Naive thymus-derived CD4-positive, alpha-beta T cell (primary cell): ENCODE measurements at regions not wholly inside any gene's neighbourhood (a gene's known extent, or its start where the extent isn't known, plus 50 kb on each side); places are given as distances from the start of the nearest gene placed in this dataset.
A peak's percentile ranks its signal among the peaks of the same experiment; 100 is the strongest.

ENCODE experiments used
- ATAC-seq: fragments of 150-1000 bp; cut with Tn5 transposase; 2 replicates; pipeline ENCODE4 v1.10.0; 2021; ENCODE audit warnings: mild to moderate bottlenecking, moderate library complexity
- CTCF ChIA-PET: fragments of 350-600 bp; sonication (Branson Sonifier 250); formaldehyde crosslinking; loops from one replicate; lab custom pipeline; 2021; ENCODE audit warnings: antibody characterized with exemption; lab: Charles Lee
- POLR2A ChIA-PET: fragments of 350-600 bp; sonication (Branson Sonifier 250); formaldehyde crosslinking; loops from one replicate; lab custom pipeline; 2021; ENCODE audit warnings: antibody characterized with exemption, inconsistent platforms; lab: Charles Lee
- DNase-seq, 9 donors: peaks; one replicate each; pipeline versions ENCODE4 v3.0.0 to v3.0.0-alpha.2; 2020 to 2022; ENCODE audit warnings: mixed read lengths in 1 of 9
- H3K27ac ChIP-seq: one replicate; pipeline ENCODE4 v1.7.0; 2013; ENCODE audit warnings: mild to moderate bottlenecking, low read depth, low read length, moderate library complexity
- H3K27me3 ChIP-seq, 2 donors: one replicate each; pipeline ENCODE4 v1.7.0; 2013; ENCODE audit warnings: low read length in 2 of 2, mild to moderate bottlenecking in 2 of 2, moderate library complexity in 2 of 2; ENCODE audit not compliant: control insufficient read depth in 2 of 2, insufficient read depth in 2 of 2
- H3K36me3 ChIP-seq, 3 experiments: 1 replicate in 2 of 3; 2 replicates in 1 of 3; pipeline ENCODE4 v1.7.0; 2013; ENCODE audit warnings: low read length in 3 of 3, mild to moderate bottlenecking in 3 of 3, moderate library complexity in 1 of 3; ENCODE audit not compliant: insufficient read depth in 3 of 3, control insufficient read depth in 2 of 3
- H3K4me1 ChIP-seq, 2 donors: one replicate each; pipeline ENCODE4 v1.7.0; 2013; ENCODE audit warnings: low read length in 2 of 2, mild to moderate bottlenecking in 2 of 2, moderate library complexity in 1 of 2; ENCODE audit not compliant: control insufficient read depth in 2 of 2, insufficient read depth in 2 of 2
- H3K4me3 ChIP-seq: 2 replicates; pipeline ENCODE4 v1.7.0; 2013; ENCODE audit warnings: mild to moderate bottlenecking, low read length
- H3K9me3 ChIP-seq, 3 experiments: 1 replicate in 2 of 3; 2 replicates in 1 of 3; pipeline ENCODE4 v1.7.0; 2013; ENCODE audit warnings: low read length in 3 of 3; ENCODE audit not compliant: control insufficient read depth in 2 of 3
- H3K27ac Mint-ChIP-seq, 9 donors: one replicate each; pipeline ENCODE4 v1.8.0; 2020 to 2022; ENCODE audit warnings: mixed read lengths in 9 of 9, mild to moderate bottlenecking in 8 of 9, moderate library complexity in 5 of 9, inconsistent platforms in 2 of 9
- H3K27me3 Mint-ChIP-seq, 5 donors: one replicate each; pipeline ENCODE4 v1.8.0; 2021 to 2022; ENCODE audit warnings: mixed read lengths in 5 of 5, mild to moderate bottlenecking in 1 of 5
- H3K36me3 Mint-ChIP-seq, 5 donors: one replicate each; pipeline ENCODE4 v1.8.0; 2020 to 2022; ENCODE audit warnings: mixed read lengths in 5 of 5, mild to moderate bottlenecking in 3 of 5, inconsistent platforms in 1 of 5
- H3K4me1 Mint-ChIP-seq, 7 donors: one replicate each; pipeline ENCODE4 v1.8.0; 2020 to 2022; ENCODE audit warnings: mixed read lengths in 7 of 7, mild to moderate bottlenecking in 3 of 7, inconsistent platforms in 1 of 7
- H3K4me3 Mint-ChIP-seq, 10 donors: one replicate each; pipeline ENCODE4 v1.8.0; 2020 to 2022; ENCODE audit warnings: mild to moderate bottlenecking in 10 of 10, mixed read lengths in 10 of 10, moderate library complexity in 6 of 10, inconsistent platforms in 2 of 10
- H3K9me3 Mint-ChIP-seq, 11 donors: one replicate each; pipeline ENCODE4 v1.8.0; 2020 to 2022; ENCODE audit warnings: mixed read lengths in 11 of 11, mild to moderate bottlenecking in 4 of 11, inconsistent platforms in 1 of 11, moderate library complexity in 1 of 11
- intact Hi-C, 2 donors: fragments of 100-400 bp; cut with micrococcal nuclease; formaldehyde crosslinking; loops; one replicate each; pipeline ENCODE4 v1.15.1; 2023

DNA sequence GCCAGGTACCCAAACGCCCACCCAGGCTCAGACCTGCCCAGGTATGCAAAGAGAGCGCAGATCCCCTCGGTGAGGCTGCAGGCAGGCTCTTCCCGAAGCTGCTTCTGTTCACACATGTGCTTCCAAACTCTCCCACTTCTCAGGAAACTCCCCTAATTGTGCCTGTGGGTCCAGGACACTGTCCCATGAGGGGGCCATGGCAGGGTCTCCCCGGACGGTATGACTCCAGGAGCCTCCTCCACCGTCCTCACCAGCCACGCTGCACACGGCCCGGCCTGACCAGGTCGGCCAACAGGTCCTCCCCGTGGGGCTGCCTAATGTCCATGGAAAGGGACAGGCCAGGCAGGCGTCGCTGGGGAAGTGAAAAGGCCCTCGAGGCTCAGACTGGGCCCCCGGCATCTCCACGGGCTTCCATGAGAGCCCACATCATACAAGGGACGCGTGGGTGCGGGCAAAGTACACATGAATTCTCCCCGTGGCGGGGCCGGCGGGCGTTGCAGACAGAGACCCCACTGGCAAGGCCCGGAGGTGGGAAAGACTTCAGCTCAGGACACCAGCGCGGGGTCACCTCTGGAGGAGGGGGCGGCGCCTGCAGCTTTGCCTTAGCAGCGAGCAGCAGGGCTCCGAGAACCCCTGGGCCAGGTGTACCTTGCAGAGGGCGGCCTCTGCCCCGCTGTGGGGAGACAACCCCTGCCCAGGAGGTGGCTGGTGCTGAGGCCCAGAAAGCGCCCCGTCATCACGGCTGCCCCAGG, 526.1 kb downstream of the BRD1 start:
- no peak for DNase-seq
- Histone ChIP-seq H3K27ac (no peak overlapping the region), H3K36me3 (no peaks in the 10 kb centered on the region), H3K9me3 (no peaks in the 10 kb centered on the region), H3K4me3 (no peak overlapping the region), H3K27me3 (no peaks in the 10 kb centered on the region), H3K4me1 (no peaks in the 10 kb centered on the region)
- ATAC-seq, result no peak
- Mint-ChIP-seq H3K27me3 (peaks cover 0 to 28% (median 8%) of the 10 kb centered on the region in 5 donors), H3K4me1 (peaks cover 0 to 3% (median 0%) of the 10 kb centered on the region in 7 donors), H3K27ac (no peak overlapping the region), H3K9me3 (no peaks in the 10 kb centered on the region), H3K4me3 (no peak overlapping the region), H3K36me3 (no peaks in the 10 kb centered on the region)
- POLR2A ChIA-PET, result no interaction called here
- intact Hi-C loops, result no loop called here
- CTCF ChIA-PET, result no interaction called here

DNA sequence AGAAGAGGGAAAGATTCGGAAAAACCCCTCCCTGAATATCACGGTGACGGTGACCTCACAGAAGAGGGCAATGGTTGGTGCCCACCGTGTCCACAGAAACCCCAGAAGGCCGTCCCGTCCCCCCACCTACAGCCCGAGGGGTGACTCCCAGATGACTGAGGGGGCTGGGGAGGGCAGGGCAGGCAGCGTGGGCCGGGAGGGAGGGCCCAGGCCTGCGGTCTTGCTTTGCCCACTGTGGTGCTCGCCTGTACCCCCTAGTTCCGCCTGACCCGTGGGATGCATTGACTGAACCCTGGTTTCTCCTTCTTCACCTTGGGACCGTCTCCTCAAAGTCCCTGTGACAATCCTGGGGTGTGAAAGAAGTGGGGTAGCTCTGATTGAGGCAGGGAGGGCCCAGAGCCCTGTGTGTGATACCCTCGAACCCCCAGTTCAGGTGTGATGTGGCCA, 526.7 kb downstream of the BRD1 start:
- Mint-ChIP-seq H3K4me3 (no peak overlapping the region), H3K27ac (no peak overlapping the region), H3K27me3 (peaks cover 0 to 28% (median 6%) of the 10 kb centered on the region in 5 donors), H3K4me1 (peaks cover 0 to 3% (median 0%) of the 10 kb centered on the region in 7 donors), H3K36me3 (no peaks in the 10 kb centered on the region), H3K9me3 (no peaks in the 10 kb centered on the region)
- H3K36me3 ChIP-seq, result no peaks in the 10 kb centered on the region
- CTCF ChIA-PET, result no interaction called here
- H3K27me3 ChIP-seq, result no peaks in the 10 kb centered on the region
- H3K9me3 ChIP-seq, result no peaks in the 10 kb centered on the region
- DNase-seq (no peak), ATAC-seq (no peak)
- no peak overlapping the region for H3K4me3 ChIP-seq
- no peaks in the 10 kb centered on the region for H3K4me1 ChIP-seq
- intact Hi-C loops, result no loop called here
- POLR2A ChIA-PET, result no interaction called here
- H3K27ac ChIP-seq, result no peak overlapping the region

DNA sequence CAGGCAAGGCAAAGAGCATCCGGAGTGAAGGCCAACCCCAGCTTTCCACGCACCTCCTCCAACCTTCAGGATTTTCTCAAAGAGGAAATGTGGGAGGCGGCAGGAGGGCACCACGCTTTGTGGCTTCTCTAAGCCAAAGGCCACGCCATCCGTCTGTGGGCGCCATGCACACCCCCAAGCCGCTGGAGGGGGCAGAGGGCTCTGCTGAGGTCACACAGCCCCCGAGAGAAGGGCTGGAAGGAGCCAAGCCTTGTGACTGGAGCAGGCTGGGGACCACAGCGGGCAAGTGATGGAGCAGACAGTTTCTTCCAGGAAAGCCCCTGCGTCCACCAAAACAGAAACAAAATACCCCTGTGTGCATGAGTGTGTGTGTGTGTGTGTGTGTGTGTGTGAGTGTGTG, 527.4 kb downstream of the BRD1 start:
- H3K9me3 ChIP-seq, result no peaks in the 10 kb centered on the region
- intact Hi-C loops, result no loop called here
- CTCF ChIA-PET, result no interaction called here

DNA sequence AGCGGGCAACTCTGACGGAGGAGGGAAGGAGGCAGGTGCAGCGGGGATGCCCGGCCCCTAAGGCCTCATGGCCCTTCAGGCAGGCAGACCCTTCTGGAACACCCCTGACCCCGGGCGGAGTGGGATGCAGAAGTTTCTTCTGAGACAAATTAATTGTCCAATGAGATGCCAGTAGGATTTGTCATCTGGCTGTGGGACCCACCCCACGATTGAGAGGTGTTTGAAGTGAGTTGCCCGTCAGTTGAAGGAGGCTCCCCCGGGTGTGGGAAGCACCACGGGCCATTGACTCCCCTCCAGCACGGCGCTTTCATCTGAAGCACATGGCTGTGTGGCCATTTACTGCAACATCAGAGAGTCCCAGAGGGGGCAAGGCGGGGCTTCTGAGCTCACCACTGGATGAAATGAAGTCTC, 527.8 kb downstream of the BRD1 start:
- POLR2A ChIA-PET, result no interaction called here
- H3K27me3 Mint-ChIP-seq, result peaks cover 0 to 29% (median 0%) of the 10 kb centered on the region in 5 donors
- no peaks in the 10 kb centered on the region for H3K4me1 ChIP-seq
- ATAC-seq (no peak), DNase-seq (no peak)
- peaks cover 0 to 2% (median 0%) of the 10 kb centered on the region in 11 donors for H3K9me3 Mint-ChIP-seq
- H3K27ac ChIP-seq, result no peak overlapping the region
- no peaks in the 10 kb centered on the region for H3K27me3 ChIP-seq
- H3K9me3 ChIP-seq, result peaks cover 0 to 1% (median 0%) of the 10 kb centered on the region in 3 experiments
- intact Hi-C loops, result no loop called here
- peaks cover 0 to 3% (median 0%) of the 10 kb centered on the region in 7 donors for H3K4me1 Mint-ChIP-seq
- H3K36me3 ChIP-seq, result no peaks in the 10 kb centered on the region
- H3K36me3 Mint-ChIP-seq, result no peaks in the 10 kb centered on the region
- H3K4me3 ChIP-seq, result no peak overlapping the region
- CTCF ChIA-PET, result no interaction called here
- no peak overlapping the region for H3K4me3 Mint-ChIP-seq
- H3K27ac Mint-ChIP-seq, result no peak overlapping the region

More for the DNA sequence above, 527.4 kb downstream of the BRD1 start:
- Mint-ChIP-seq H3K9me3 (peaks cover 0 to 2% (median 0%) of the 10 kb centered on the region in 11 donors), H3K4me1 (peaks cover 0 to 3% (median 0%) of the 10 kb centered on the region in 7 donors), H3K4me3 (no peak overlapping the region), H3K27me3 (peaks cover 0 to 28% (median 0%) of the 10 kb centered on the region in 5 donors), H3K27ac (no peak overlapping the region), H3K36me3 (no peaks in the 10 kb centered on the region)
- H3K4me1 ChIP-seq, result no peaks in the 10 kb centered on the region
- no peaks in the 10 kb centered on the region for H3K36me3 ChIP-seq
- no peak overlapping the region for H3K27ac ChIP-seq
- H3K27me3 ChIP-seq, result no peaks in the 10 kb centered on the region
- ATAC-seq (no peak), DNase-seq (no peak)
- no peak overlapping the region for H3K4me3 ChIP-seq
- POLR2A ChIA-PET, result no interaction called here

DNA sequence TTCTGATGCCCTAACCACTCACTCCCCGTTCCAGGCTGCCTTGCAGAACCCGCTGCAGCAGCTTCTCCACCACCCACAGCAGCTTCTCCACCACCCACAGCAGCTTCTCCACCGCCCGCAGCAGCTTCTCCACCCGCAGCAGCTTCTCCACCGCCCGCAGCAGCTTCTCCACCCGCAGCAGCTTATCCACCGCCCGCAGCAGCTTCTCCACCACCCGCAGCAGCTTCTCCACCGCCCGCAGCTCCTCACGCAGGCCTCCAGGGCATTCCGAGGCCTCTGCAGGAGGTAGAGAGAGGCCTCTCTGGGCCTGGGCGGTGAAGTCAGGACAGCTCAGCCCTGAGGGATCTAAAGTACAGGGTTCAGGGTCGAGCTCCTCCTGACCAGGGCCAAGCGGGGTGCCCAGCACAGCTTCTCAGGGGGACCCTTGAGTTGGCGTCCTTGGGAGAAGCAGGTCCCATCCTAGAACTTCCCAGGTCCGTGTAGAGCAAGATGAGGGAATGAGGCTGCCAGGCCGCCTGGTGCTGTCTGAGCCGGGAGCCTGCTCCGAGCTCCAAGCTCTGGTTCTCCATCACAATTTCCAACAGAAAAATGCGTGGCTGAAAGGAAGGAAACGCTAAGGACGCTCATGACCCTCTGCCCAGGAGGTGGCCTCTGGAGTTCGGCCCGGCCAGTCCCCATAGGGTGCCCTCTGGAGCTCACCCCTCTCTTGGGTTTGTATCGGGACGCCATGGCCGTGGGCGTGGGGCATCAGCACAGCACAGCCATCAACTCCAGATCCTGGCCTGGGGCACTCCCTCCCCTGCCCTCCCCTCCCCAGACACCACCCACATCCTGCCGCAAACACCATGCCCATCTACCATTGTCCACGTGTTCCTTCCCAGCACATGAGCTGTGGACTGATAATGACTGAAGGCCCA, 528.6 kb downstream of the BRD1 start:
- ChIA-PET POLR2A (no interaction called here), CTCF (no interaction called here)
- H3K27me3 Mint-ChIP-seq, result peaks cover 0 to 29% (median 0%) of the 10 kb centered on the region in 5 donors
- ATAC-seq, result no peak
- H3K27me3 ChIP-seq, result no peaks in the 10 kb centered on the region
- H3K9me3 Mint-ChIP-seq, result peaks cover 0 to 6% (median 2%) of the 10 kb centered on the region in 11 donors
- H3K4me3 ChIP-seq, result no peak overlapping the region
- no peak overlapping the region for H3K27ac Mint-ChIP-seq
- no peak for DNase-seq
- H3K9me3 ChIP-seq, result peaks cover 0 to 9% (median 0%) of the 10 kb centered on the region in 3 experiments
- H3K36me3 ChIP-seq, result no peaks in the 10 kb centered on the region
- no peaks in the 10 kb centered on the region for H3K4me1 ChIP-seq
- H3K36me3 Mint-ChIP-seq, result no peaks in the 10 kb centered on the region
- peaks cover 0 to 3% (median 0%) of the 10 kb centered on the region in 7 donors for H3K4me1 Mint-ChIP-seq
- intact Hi-C loops, result no loop called here
- H3K4me3 Mint-ChIP-seq, result no peak overlapping the region
- no peak overlapping the region for H3K27ac ChIP-seq

DNA sequence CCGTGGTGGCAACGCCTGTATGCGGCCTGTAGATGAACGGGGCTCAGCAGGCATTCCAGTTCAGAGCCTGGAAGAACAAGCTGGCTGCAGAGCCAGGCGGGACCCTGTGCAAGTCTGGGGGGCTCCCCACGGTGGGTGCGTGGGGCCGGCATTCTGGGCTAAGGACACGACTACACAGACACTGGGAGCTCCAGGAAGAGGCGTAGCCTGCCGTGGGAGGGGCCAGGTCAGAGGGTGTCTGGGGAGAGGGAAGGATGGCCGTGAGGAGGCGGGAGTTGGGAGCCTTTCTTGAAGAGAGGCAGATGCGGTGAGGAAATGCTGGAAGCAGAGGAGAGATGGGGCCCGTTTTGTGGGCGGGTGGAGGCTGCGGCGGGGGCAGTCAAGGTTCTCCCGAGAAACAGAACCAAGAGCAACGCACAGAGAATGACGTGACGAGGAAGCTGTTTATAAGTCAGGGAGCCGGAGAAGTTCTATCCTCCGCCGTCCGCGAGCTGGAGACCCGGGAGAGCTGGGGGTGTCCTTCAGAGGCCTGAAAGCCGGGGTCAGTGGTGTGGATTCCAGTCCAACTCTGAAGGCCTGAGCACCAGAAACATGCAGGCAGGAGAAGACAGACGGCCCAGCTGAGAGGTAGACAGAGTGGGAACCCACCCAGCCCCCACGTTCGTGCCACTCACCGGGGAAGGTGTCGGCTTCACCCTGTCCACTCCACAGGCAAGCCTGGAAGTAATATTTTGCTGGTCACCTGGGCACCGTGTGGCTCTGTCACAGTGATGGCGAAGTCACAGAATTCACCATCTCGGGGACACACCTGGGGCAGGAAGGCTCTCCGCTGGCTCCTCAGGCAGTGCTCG, 529.6 kb downstream of the BRD1 start:
- no peak overlapping the region for H3K4me3 ChIP-seq
- CTCF ChIA-PET, result no interaction called here
- Mint-ChIP-seq H3K4me1 (peaks cover 0 to 2% (median 0%) of the 10 kb centered on the region in 7 donors), H3K9me3 (peaks cover 0 to 15% (median 9%) of the 10 kb centered on the region in 11 donors), H3K36me3 (peaks cover 0 to 5% (median 4%) of the 10 kb centered on the region in 5 donors), H3K27ac (peak overlapping the region in 1 of 9 donors; percentile 52), H3K27me3 (peaks cover 0 to 24% (median 5%) of the 10 kb centered on the region in 5 donors), H3K4me3 (no peak overlapping the region)
- peaks cover 0 to 10% (median 0%) of the 10 kb centered on the region in 3 experiments for H3K9me3 ChIP-seq
- POLR2A ChIA-PET, result no interaction called here
- intact Hi-C loops, result no loop called here
- no peaks in the 10 kb centered on the region for H3K36me3 ChIP-seq
- no peak for ATAC-seq
- DNase-seq, result no peak
- H3K4me1 ChIP-seq, result no peaks in the 10 kb centered on the region
- H3K27me3 ChIP-seq, result no peaks in the 10 kb centered on the region
- H3K27ac ChIP-seq, result no peak overlapping the region
